Breast epithelium (tissue), 3 donors: ENCODE measurements at regions not wholly inside any gene's neighbourhood (a gene's known extent, or its start where the extent isn't known, plus 50 kb on each side); places are given as distances from the start of the nearest gene placed in this dataset.

Source experiments
- POLR2A ChIP-seq: fragments of 450-650 bp; IDR thresholded peaks from one replicate; pipeline ENCODE4 v1.6.1; 2016; ENCODE audit warnings: antibody characterized with exemption, mild to moderate bottlenecking, moderate library complexity
- POLR2AphosphoS5 ChIP-seq, 3 donors: sonication (generic); formaldehyde crosslinking; IDR thresholded peaks; one replicate each; pipeline ENCODE4 v1.6.1; 2017; ENCODE audit warnings: antibody characterized with exemption in 3 of 3
- TF ChIP-seq, protein P1 (sequence below), 3 donors: fragments of 450-650 bp; IDR thresholded peaks; one replicate each; pipeline ENCODE4 v1.5.1; 2016 to 2017; ENCODE audit warnings: antibody characterized with exemption in 3 of 3, mild to moderate bottlenecking in 3 of 3, moderate library complexity in 3 of 3

DNA sequence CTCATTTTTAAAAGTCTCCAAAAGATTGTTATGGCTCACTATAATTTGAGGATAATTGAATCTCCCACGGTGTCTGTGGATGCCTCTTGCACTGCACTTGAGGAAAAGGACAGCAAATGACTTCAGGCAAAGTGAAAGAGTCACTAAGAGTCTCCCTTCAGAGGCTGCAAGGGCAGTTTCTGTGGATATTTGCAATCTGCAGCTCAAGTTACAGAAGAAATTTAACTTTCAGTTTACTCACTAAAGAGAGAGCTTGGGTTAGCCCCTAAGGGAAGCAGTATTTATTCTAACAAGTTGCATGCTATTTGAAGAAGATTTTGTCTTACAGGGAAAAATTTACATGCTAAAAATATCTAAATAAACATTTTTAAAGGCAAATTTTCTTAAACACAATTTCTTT is 912.0 kb upstream of the TENM3 start:
- TF ChIP-seq POLR2AphosphoS5 (IDR thresholded peaks at IDR 0.05) (no peak), POLR2A (no peak)
- TF ChIP-seq, protein P1, sequence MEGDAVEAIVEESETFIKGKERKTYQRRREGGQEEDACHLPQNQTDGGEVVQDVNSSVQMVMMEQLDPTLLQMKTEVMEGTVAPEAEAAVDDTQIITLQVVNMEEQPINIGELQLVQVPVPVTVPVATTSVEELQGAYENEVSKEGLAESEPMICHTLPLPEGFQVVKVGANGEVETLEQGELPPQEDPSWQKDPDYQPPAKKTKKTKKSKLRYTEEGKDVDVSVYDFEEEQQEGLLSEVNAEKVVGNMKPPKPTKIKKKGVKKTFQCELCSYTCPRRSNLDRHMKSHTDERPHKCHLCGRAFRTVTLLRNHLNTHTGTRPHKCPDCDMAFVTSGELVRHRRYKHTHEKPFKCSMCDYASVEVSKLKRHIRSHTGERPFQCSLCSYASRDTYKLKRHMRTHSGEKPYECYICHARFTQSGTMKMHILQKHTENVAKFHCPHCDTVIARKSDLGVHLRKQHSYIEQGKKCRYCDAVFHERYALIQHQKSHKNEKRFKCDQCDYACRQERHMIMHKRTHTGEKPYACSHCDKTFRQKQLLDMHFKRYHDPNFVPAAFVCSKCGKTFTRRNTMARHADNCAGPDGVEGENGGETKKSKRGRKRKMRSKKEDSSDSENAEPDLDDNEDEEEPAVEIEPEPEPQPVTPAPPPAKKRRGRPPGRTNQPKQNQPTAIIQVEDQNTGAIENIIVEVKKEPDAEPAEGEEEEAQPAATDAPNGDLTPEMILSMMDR (IDR thresholded peaks at IDR 0.05): no peak
